ENCODE measurements at regions not wholly inside any gene's neighbourhood (a gene's known extent, or its start where the extent isn't known, plus 50 kb on each side); places are given as distances from the start of the nearest gene placed in this dataset.

- H3K4me1 Mint-ChIP-seq, result no peaks in the 10 kb centered on the region; a peak in 1 of 4 replicates
- Histone ChIP-seq H2BK5ac (ENCODE audit: insufficient read length, low read length) (no peak overlapping the region), H4K20me1 (ENCODE audit: control insufficient read depth, insufficient read depth, insufficient read length) (no peaks in the 10 kb centered on the region), H3K23ac (ENCODE audit: insufficient read length, low read depth, low read length) (no peak overlapping the region), H2AK5ac (ENCODE audit: insufficient read length, low read length) (no peak overlapping the region), H3K23me2 (ENCODE audit: insufficient read length, low read depth, low read length, poor library complexity, severe bottlenecking) (no peaks in the 10 kb centered on the region), H3K79me2 (ENCODE audit: insufficient read depth, low read length) (no peaks in the 10 kb centered on the region), H3K56ac (ENCODE audit: insufficient read length, low read depth, low read length) (no peak overlapping the region), H3K79me1 (ENCODE audit: insufficient read depth, low read depth, low read length, poor library complexity, severe bottlenecking) (no peaks in the 10 kb centered on the region), H3K9me3 (ENCODE audit: control insufficient read depth, low read depth, low read length) (no peaks in the 10 kb centered on the region), H4K8ac (replicated peaks; ENCODE audit: insufficient read length, low read depth, low read length) (no peak overlapping the region), H2BK12ac (ENCODE audit: insufficient read length, low read depth, low read length) (no peak overlapping the region), H3T11ph (ENCODE audit: low read length) (no peak overlapping the region), H3K4me1 (ENCODE audit: insufficient read depth, low read length) (no peaks in the 10 kb centered on the region), H2AFZ (ENCODE audit: low read length) (no peak overlapping the region), H3K18ac (ENCODE audit: insufficient read length, low read depth, low read length) (no peak overlapping the region), H3K4ac (ENCODE audit: low read depth, low read length) (no peak overlapping the region), H3K14ac (ENCODE audit: insufficient read depth, low read length) (no peak overlapping the region; the same call in 1 of the 2 replicates), H4K91ac (ENCODE audit: insufficient read length, low read depth, low read length) (no peak overlapping the region), H2BK15ac (ENCODE audit: low read depth, low read length) (no peak overlapping the region), H2BK20ac (ENCODE audit: low read depth, low read length, poor library complexity, severe bottlenecking) (no peak overlapping the region), H3K9ac (ENCODE audit: extremely low read depth, insufficient read length, low read length) (no peak overlapping the region), H3K4me2 (ENCODE audit: insufficient read depth, insufficient read length, low read length) (no peak overlapping the region), H4K5ac (ENCODE audit: insufficient read length, low read depth, low read length) (no peak overlapping the region), H3K27ac (ENCODE audit: insufficient read length, low read depth, low read length) (no peak overlapping the region), H3K27me3 (ENCODE audit: insufficient read depth, low read length) (no peaks in the 10 kb centered on the region), H2BK120ac (ENCODE audit: low read depth, low read length, poor library complexity, severe bottlenecking) (no peak overlapping the region)
- no CpG with 5 or more reads among the region's 41 CpGs for WGBS (ENCODE audit: extremely low coverage, insufficient read length, low lambda C conversion rate)
- TF ChIP-seq CTCF (conservative IDR thresholded peaks at IDR 0.05), result no peak
- no peak for DNase-seq
- H3K9me3 Mint-ChIP-seq, result no peaks in the 10 kb centered on the region; a peak in 1 of 5 replicates
- peaks cover 4% of the 10 kb centered on the region; the same call in 1 of the 2 replicates for H3K27me3 Mint-ChIP-seq (ENCODE audit: low read depth)
- H3K36me3 Mint-ChIP-seq (ENCODE audit: insufficient read depth in 1 of 3, low read depth in 3 of 3), result no peaks in the 10 kb centered on the region
- no peak overlapping the region for H3K4me3 Mint-ChIP-seq
- H3K27ac Mint-ChIP-seq, result no peak overlapping the region
These were observed 197.5 kb upstream of the TMEM45B start for GRCh38 chr11:129618046-129618569.
